ENCODE measurements at regions not wholly inside any gene's neighbourhood (a gene's known extent, or its start where the extent isn't known, plus 50 kb on each side); places are given as distances from the start of the nearest gene placed in this dataset.
"Not testable (repeated sequence)": the region's sequence is repeated elsewhere in the genome, so short reads cannot be mapped to it uniquely, and the experiment has no call there.

GRCh38 chr7:121521711-121522400 lies 125.7 kb upstream of the FAM3C start:
- no peak for DNase-seq (ENCODE audit: low spot score)

GRCh38 chr7:121520911-121521310 lies 124.8 kb upstream of the FAM3C start:
- DNase-seq (ENCODE audit: low spot score): no peak

GRCh38 chr7:121519548-121520521 lies 123.7 kb upstream of the FAM3C start:
- DNase-seq (ENCODE audit: low spot score): no peak

- DNase-seq (ENCODE audit: low spot score): no peak
These were observed 121.5 kb upstream of the FAM3C start for GRCh38 chr7:121517591-121517990.

GRCh38 chr7:121516821-121517220 lies 120.7 kb upstream of the FAM3C start:
- no peak for DNase-seq (ENCODE audit: low spot score)

- DNase-seq (ENCODE audit: low spot score): no peak
These were observed 119.7 kb upstream of the FAM3C start for GRCh38 chr7:121515630-121516401.

- no peak for DNase-seq (ENCODE audit: low spot score)
These were observed 119.1 kb upstream of the FAM3C start for GRCh38 chr7:121515229-121515628.

- DNase-seq (ENCODE audit: low spot score): no peak
These were observed 117.0 kb upstream of the FAM3C start for GRCh38 chr7:121513105-121513504.

GRCh38 chr7:121510858-121511482 lies 114.9 kb upstream of the FAM3C start:
- DNase-seq (ENCODE audit: low spot score): no peak

- DNase-seq (ENCODE audit: low spot score): no peak
These were observed 114.2 kb upstream of the FAM3C start for GRCh38 chr7:121510302-121510701.

GRCh38 chr7:121505540-121506182 lies 109.6 kb upstream of the FAM3C start:
- no peak for DNase-seq (ENCODE audit: low spot score)

- no peak for DNase-seq (ENCODE audit: low spot score)
These were observed 108.9 kb upstream of the FAM3C start for GRCh38 chr7:121505021-121505420.

GRCh38 chr7:121504482-121504881 lies 108.4 kb upstream of the FAM3C start:
- no peak for DNase-seq (ENCODE audit: low spot score)

- DNase-seq (ENCODE audit: low spot score): no peak
These were observed 107.6 kb upstream of the FAM3C start for GRCh38 chr7:121503730-121504129.

- DNase-seq (ENCODE audit: low spot score): no peak
These were observed 106.9 kb upstream of the FAM3C start for GRCh38 chr7:121503039-121503438.

GRCh38 chr7:121501566-121501965 lies 105.5 kb upstream of the FAM3C start:
- DNase-seq (ENCODE audit: low spot score): no peak

- DNase-seq (ENCODE audit: low spot score): no peak
These were observed 104.4 kb upstream of the FAM3C start for GRCh38 chr7:121500360-121501058.

- no peak for DNase-seq (ENCODE audit: low spot score)
These were observed 103.5 kb upstream of the FAM3C start for GRCh38 chr7:121499624-121500023.

- DNase-seq (ENCODE audit: low spot score): no peak
These were observed 102.7 kb upstream of the FAM3C start for GRCh38 chr7:121498816-121499215.

- DNase-seq (ENCODE audit: low spot score): not testable (repeated sequence)
These were observed 101.4 kb upstream of the FAM3C start for GRCh38 chr7:121497545-121497944.

- no peak for DNase-seq (ENCODE audit: low spot score)
These were observed 98.4 kb upstream of the FAM3C start for GRCh38 chr7:121494516-121494915.
